H1 (cell line): ENCODE measurements at regions not wholly inside any gene's neighbourhood (a gene's known extent, or its start where the extent isn't known, plus 50 kb on each side); places are given as distances from the start of the nearest gene placed in this dataset.

Experiments
- PHF8 ChIP-seq: fragments of 200-600 bp; sonication (generic); conservative IDR thresholded peaks from 2 replicates; pipeline ENCODE4 v1.7.1; 2012; ENCODE audit warnings: low read depth, mild to moderate bottlenecking, inconsistent platforms, low read length, moderate library complexity
- SIN3A ChIP-seq, 2 experiments: IDR thresholded peaks in 1 of 2; conservative IDR thresholded peaks in 1 of 2; 2 replicates each; pipeline ENCODE4 v1.6.1; 2011 to 2012; ENCODE audit warnings: low read length in 2 of 2, improper control_type of control experiment in 1 of 2, low read depth in 1 of 2, mild to moderate bottlenecking in 1 of 2
- TAF7 ChIP-seq: optimal IDR thresholded peaks from 2 replicates; pipeline ENCODE3; 2011; ENCODE audit warnings: low read depth, mild to moderate bottlenecking, inconsistent platforms, low read length, moderate library complexity, borderline replicate concordance
- TF ChIP-seq, protein P1 (sequence below): IDR thresholded peaks from 2 replicates; pipeline ENCODE4 v1.6.1; 2011; ENCODE audit warnings: low read depth, mild to moderate bottlenecking, low read length; ENCODE audit not compliant: insufficient read depth

DNA sequence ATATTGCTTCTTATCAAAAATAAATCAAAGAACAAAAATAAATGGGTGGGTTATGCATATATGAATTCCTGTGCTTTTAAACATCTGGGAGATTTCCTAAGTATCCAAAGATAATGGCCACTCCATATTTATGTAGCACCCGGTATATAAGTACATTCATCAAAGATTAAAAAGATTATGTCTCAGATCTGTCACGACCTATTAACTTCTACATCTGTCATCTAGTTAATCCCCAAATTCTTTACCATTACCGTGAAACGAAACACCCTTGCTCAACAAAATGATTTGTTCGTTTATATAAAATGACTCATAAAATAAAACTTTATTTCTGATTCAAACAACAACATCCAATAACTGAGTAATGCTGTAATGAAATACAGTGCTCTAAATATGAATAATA is 64.8 kb upstream of the FOXQ1 start (continued):
- TF ChIP-seq, protein P1, sequence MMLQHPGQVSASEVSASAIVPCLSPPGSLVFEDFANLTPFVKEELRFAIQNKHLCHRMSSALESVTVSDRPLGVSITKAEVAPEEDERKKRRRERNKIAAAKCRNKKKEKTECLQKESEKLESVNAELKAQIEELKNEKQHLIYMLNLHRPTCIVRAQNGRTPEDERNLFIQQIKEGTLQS: no peak
- TF ChIP-seq TAF7 (no peak), SIN3A (conservative IDR thresholded peaks at IDR 0.05 in 1 of 2, IDR thresholded peaks at IDR 0.05 in 1 of 2; ENCODE audit: low read depth in 1 of 2, low read length in 2 of 2) (no peak), PHF8 (no peak)
- TF ChIP-seq, all 59 proteins: peak for 0
